Smooth muscle cell (in vitro differentiated cells): ENCODE measurements at regions not wholly inside any gene's neighbourhood (a gene's known extent, or its start where the extent isn't known, plus 50 kb on each side); places are given as distances from the start of the nearest gene placed in this dataset.
"Not testable (repeated sequence)": the region's sequence is repeated elsewhere in the genome, so short reads cannot be mapped to it uniquely, and the experiment has no call there.

Source experiments
- DNase-seq: peaks from one replicate; lab custom pipeline; 2025; ENCODE audit not compliant: unreplicated experiment; lab: John Stamatoyannopoulos, UW
- H2AFZ ChIP-seq: fragments of 200-600 bp; sonication (generic); 2 replicates; pipeline ENCODE4 v1.6.0; 2016; ENCODE audit warnings: antibody characterized with exemption, low read depth, mild to moderate bottlenecking
- H3F3A ChIP-seq: fragments of 200-600 bp; sonication (generic); 2 replicates; pipeline ENCODE4 v1.6.0; 2017; ENCODE audit warnings: antibody characterized with exemption, low read depth
- H3K27ac ChIP-seq: fragments of 200-600 bp; sonication (generic); 2 replicates; pipeline ENCODE4 v1.5.1; 2016; ENCODE audit warnings: low read depth, mild to moderate bottlenecking
- H3K27me3 ChIP-seq: fragments of 200-600 bp; sonication (generic); 2 replicates; pipeline ENCODE4 v1.6.1; 2016; ENCODE audit warnings: low read depth, mild to moderate bottlenecking
- H3K36me3 ChIP-seq: fragments of 200-600 bp; sonication (generic); 2 replicates; pipeline ENCODE4 v1.5.1; 2016; ENCODE audit warnings: low read depth
- H3K4me1 ChIP-seq: fragments of 200-600 bp; sonication (generic); 2 replicates; pipeline ENCODE4 v1.5.1; 2016; ENCODE audit warnings: low read depth
- H3K4me2 ChIP-seq: fragments of 200-600 bp; sonication (generic); 2 replicates; pipeline ENCODE4 v1.6.0; 2016; ENCODE audit warnings: mild to moderate bottlenecking
- H3K4me3 ChIP-seq: fragments of 200-600 bp; sonication (generic); 2 replicates; pipeline ENCODE4 v1.5.1; 2016; ENCODE audit warnings: mild to moderate bottlenecking
- H3K79me2 ChIP-seq: fragments of 200-600 bp; sonication (generic); 2 replicates; pipeline ENCODE4 v1.6.0; 2016; ENCODE audit warnings: low read depth, mild to moderate bottlenecking
- H3K9ac ChIP-seq: fragments of 200-600 bp; sonication (generic); 2 replicates; pipeline ENCODE4 v1.6.0; 2016; ENCODE audit warnings: low read depth
- H3K9me3 ChIP-seq: fragments of 200-600 bp; sonication (generic); replicated peaks from 2 replicates; pipeline ENCODE4 v1.5.1; 2016; ENCODE audit warnings: low read depth
- H4K20me1 ChIP-seq: fragments of 200-600 bp; sonication (generic); 2 replicates; pipeline ENCODE4 v1.6.0; 2016; ENCODE audit warnings: low read depth
- WGBS: methylation state at CpG from one replicate; pipeline ENCODE4 v1.1.7; 2016; ENCODE audit warnings: low lambda C conversion rate; 5-methylcytosine and 5-hydroxymethylcytosine counted together
- TF ChIP-seq, protein P1 (sequence below): fragments of 200-600 bp; sonication (generic); IDR thresholded peaks from 2 replicates; pipeline ENCODE4 v1.5.1; 2017; ENCODE audit warnings: borderline replicate concordance, mild to moderate bottlenecking, antibody characterized with exemption; ENCODE audit not compliant: insufficient read depth, poor library complexity, severe bottlenecking

DNA sequence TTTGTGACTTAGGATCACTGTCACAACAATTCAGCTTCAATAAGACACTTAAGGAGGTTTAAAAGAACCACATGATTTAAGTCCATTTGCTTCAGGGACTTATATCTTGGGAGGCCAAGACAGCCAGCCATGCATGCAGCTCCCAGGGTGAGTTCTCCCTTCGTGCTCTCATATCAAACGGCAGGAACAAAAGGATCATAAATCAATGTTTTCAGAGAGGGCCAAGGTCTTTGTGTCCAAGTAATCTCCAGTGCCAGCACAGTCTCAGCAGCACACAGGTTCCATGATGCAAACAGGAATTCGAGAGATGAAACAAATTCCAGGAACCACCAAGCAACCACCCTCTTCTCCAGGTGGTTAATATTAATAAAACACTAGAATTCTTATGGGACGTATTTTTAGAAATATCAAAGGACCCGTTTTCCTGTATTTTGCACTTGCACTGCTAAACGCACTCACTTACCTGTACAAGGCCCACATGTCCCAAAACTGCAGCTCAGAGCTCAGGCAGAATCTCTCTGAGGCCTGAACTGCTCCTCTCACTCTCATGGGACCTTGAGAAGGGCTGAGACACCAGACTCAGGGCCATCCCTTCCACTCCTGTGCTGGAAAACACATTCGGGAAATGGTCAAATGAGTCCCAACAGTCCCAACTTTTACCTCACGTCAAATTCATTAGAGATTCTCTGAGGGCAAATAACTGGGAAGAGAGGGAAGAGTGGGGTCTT, 100.0 kb upstream of the RAB4A start:
- no peak for DNase-seq
- H3K27ac ChIP-seq, result no peak overlapping the region
- no peaks in the 10 kb centered on the region for H3K9me3 ChIP-seq
- no peaks in the 10 kb centered on the region for H3F3A ChIP-seq
- no peaks in the 10 kb centered on the region for H3K4me1 ChIP-seq
- no peak overlapping the region for H2AFZ ChIP-seq
- H3K27me3 ChIP-seq, result no peaks in the 10 kb centered on the region
- 85% methylated on average over 8 of the region's 8 CpGs for WGBS
- TF ChIP-seq, protein P1, sequence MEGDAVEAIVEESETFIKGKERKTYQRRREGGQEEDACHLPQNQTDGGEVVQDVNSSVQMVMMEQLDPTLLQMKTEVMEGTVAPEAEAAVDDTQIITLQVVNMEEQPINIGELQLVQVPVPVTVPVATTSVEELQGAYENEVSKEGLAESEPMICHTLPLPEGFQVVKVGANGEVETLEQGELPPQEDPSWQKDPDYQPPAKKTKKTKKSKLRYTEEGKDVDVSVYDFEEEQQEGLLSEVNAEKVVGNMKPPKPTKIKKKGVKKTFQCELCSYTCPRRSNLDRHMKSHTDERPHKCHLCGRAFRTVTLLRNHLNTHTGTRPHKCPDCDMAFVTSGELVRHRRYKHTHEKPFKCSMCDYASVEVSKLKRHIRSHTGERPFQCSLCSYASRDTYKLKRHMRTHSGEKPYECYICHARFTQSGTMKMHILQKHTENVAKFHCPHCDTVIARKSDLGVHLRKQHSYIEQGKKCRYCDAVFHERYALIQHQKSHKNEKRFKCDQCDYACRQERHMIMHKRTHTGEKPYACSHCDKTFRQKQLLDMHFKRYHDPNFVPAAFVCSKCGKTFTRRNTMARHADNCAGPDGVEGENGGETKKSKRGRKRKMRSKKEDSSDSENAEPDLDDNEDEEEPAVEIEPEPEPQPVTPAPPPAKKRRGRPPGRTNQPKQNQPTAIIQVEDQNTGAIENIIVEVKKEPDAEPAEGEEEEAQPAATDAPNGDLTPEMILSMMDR, result no peak
- H4K20me1 ChIP-seq, result no peaks in the 10 kb centered on the region
- H3K4me2 ChIP-seq, result no peak overlapping the region
- no peaks in the 10 kb centered on the region for H3K36me3 ChIP-seq
- no peaks in the 10 kb centered on the region for H3K79me2 ChIP-seq
- H3K4me3 ChIP-seq, result no peak overlapping the region
- H3K9ac ChIP-seq, result no peak overlapping the region

DNA sequence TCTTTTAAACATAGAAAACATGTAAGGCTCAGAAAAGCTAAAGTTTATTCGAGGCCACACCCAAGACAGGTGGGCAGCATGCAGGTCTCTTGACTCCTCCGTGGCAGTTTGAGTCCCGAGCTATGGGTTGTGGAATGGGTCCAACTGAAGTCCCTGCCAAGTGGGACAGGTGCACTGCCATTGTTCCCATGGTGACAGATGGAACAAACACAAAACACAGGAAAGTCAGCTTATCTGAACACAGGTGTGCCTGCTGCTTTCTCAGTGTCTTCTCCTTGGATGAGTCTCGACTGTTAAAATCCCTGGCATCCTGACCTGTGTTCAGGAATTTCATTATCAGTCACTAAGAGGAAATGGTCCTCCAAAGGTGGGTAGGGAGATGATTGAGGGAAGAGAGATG, 99.0 kb upstream of the RAB4A start:
- no peaks in the 10 kb centered on the region for H3K9me3 ChIP-seq
- H3K4me3 ChIP-seq, result no peak overlapping the region
- WGBS, result 87% methylated on average over 4 of the region's 4 CpGs
- no peaks in the 10 kb centered on the region for H4K20me1 ChIP-seq
- TF ChIP-seq, protein P1, result no peak
- no peaks in the 10 kb centered on the region for H3F3A ChIP-seq
- H3K27ac ChIP-seq, result no peak overlapping the region
- DNase-seq, result no peak
- H3K4me1 ChIP-seq, result peaks cover 4% of the 10 kb centered on the region
- no peak overlapping the region for H3K4me2 ChIP-seq
- H3K79me2 ChIP-seq, result no peaks in the 10 kb centered on the region
- no peak overlapping the region for H3K9ac ChIP-seq
- H3K36me3 ChIP-seq, result no peaks in the 10 kb centered on the region
- no peaks in the 10 kb centered on the region for H3K27me3 ChIP-seq
- no peak overlapping the region for H2AFZ ChIP-seq

DNA sequence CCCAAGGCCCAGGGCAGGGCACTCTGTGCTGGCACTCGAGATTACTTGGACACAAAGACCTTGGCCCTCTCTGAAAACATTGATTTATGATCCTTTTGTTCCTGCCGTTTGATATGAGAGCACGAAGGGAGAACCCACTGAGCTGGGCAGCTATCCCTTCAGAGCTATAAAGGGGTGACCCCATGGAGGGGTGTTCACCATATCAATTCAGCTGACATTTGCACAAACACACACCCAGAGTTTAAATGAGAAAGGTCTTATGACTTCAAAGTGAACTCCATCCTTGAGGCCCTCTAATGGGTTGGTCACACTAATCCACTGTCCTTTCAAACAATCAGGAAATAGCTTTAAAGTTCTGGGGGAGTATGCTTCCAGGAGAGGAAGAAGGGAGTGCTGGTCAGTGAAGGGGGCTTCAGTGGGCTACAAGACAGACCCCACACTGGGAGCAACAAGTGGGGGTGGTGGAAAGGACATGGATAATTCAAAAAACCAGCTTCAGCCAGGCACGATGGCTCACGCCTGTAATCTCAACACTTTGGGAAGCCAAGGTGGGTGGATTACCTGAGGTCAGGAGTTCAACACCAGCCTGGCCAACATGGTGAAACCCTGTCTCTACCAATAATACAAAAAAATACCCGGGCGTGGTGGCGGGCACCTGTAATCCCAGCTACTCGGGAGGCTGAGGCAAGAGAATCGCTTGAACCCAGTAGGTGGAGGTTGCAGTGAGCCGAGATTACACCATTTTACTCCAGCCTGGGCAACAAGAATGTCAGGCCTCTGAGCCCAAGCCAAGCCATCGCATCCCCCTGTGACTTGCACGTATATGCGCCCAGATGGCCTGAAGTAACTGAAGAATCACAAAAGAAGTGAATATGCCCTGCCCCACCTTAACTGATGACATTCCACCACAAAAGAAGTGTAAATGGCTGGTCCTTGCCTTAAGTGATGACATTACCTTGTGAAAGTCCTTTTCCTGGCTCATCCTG, 97.1 kb upstream of the RAB4A start:
- H3K27ac ChIP-seq, H2AFZ ChIP-seq, H3K4me2 ChIP-seq, H3K27me3 ChIP-seq, H3K9me3 ChIP-seq, H3K4me1 ChIP-seq, H3F3A ChIP-seq, H3K9ac ChIP-seq, H3K79me2 ChIP-seq, H4K20me1 ChIP-seq, H3K4me3 ChIP-seq, H3K36me3 ChIP-seq, DNase-seq: not testable (repeated sequence)
- 93% methylated on average over 14 of the region's 14 CpGs for WGBS

DNA sequence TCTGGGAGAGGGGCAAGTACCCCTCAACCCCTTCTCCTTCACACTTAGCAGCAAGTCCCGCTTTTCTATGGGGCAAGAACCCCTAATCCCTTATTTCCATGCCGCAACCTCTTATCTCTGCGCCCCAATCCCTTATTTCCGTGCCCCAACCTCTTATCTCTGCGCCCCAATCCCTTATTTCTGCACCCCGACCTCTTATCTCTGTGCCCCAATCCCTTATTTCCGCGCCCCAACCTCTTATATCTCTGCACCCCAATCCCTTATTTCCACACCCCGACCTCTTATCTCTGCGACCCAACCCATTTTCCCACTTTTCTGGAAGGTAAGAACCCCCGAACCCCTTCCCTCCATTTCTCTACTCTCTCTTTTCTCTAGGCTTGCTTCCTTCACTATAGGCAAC, 95.6 kb upstream of the RAB4A start:
- H3K4me1 ChIP-seq, H3K4me3 ChIP-seq, H3K9ac ChIP-seq, H3K36me3 ChIP-seq, H3K79me2 ChIP-seq, H3K27ac ChIP-seq, H3K4me2 ChIP-seq, H2AFZ ChIP-seq, H4K20me1 ChIP-seq, H3K9me3 ChIP-seq, H3F3A ChIP-seq, H3K27me3 ChIP-seq, DNase-seq: not testable (repeated sequence)
- 91% methylated on average over 11 of the region's 11 CpGs for WGBS

DNA sequence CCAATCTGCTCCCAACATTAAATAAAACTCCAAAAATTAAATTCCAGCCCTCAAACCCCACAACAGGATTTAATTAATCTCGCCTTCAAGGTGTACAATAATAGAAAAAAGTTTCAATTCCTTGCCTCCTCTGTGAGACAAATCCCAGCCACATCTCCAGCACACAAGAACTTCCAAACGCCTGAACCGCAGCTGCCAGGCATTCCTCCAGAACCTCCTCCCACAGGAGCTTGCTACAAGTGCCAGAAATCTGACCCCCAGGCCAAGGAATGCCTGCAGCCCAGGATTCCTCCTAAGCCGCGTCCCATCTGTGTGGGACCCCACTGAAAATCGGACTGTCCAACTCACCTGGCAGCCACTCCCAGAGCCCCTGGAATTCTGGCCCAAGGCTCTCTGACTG, 94.5 kb upstream of the RAB4A start:
- not testable (repeated sequence) for H3K9me3 ChIP-seq, H3K79me2 ChIP-seq, H3K9ac ChIP-seq, DNase-seq, H3K4me2 ChIP-seq, H3K4me3 ChIP-seq, H3K27me3 ChIP-seq, H3K36me3 ChIP-seq, H4K20me1 ChIP-seq, H3K4me1 ChIP-seq, H3F3A ChIP-seq, H2AFZ ChIP-seq, H3K27ac ChIP-seq
- WGBS, result 13% methylated on average over 6 of the region's 6 CpGs
